ENCODE measurements at regions not wholly inside any gene's neighbourhood (a gene's known extent, or its start where the extent isn't known, plus 50 kb on each side); places are given as distances from the start of the nearest gene placed in this dataset.

DNA sequence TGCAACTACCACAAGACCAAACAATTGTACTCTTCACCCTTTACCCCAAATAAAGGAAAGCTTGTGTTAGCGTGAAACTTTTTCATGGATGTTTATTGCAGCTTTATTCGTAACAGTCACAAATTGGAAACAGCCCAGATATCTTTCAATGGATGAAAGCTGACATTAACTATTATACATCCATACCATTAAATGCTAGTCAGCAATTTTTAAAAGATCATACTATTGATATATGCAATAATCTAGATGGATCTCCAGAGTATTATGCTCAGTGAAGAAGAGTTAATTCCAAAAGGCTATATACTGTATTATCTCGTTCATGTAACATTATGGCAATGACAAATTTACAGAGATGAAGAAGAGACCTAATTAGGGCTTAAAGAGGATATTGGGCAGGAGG, 1491.2 kb upstream of the CDH8 start:
- TF ChIP-seq, protein P1, sequence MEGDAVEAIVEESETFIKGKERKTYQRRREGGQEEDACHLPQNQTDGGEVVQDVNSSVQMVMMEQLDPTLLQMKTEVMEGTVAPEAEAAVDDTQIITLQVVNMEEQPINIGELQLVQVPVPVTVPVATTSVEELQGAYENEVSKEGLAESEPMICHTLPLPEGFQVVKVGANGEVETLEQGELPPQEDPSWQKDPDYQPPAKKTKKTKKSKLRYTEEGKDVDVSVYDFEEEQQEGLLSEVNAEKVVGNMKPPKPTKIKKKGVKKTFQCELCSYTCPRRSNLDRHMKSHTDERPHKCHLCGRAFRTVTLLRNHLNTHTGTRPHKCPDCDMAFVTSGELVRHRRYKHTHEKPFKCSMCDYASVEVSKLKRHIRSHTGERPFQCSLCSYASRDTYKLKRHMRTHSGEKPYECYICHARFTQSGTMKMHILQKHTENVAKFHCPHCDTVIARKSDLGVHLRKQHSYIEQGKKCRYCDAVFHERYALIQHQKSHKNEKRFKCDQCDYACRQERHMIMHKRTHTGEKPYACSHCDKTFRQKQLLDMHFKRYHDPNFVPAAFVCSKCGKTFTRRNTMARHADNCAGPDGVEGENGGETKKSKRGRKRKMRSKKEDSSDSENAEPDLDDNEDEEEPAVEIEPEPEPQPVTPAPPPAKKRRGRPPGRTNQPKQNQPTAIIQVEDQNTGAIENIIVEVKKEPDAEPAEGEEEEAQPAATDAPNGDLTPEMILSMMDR (IDR thresholded peaks at IDR 0.05) = no peak
- TF ChIP-seq POLR2A (IDR thresholded peaks at IDR 0.05) = no peak
